Coronary artery (tissue), 2 donors: ENCODE measurements at regions not wholly inside any gene's neighbourhood (a gene's known extent, or its start where the extent isn't known, plus 50 kb on each side); places are given as distances from the start of the nearest gene placed in this dataset.
"Not testable (repeated sequence)": the region's sequence is repeated elsewhere in the genome, so short reads cannot be mapped to it uniquely, and the experiment has no call there.

Experiments
- DNase-seq: peaks from one replicate; pipeline ENCODE4 v3.0.0-alpha.2; 2017; ENCODE audit warnings: low spot score
- H3K27ac ChIP-seq, 2 donors: fragments of 200-600 bp; sonication (generic); one replicate each; pipeline ENCODE4 v1.5.1; 2016 to 2019
- H3K4me3 ChIP-seq: fragments of 200-600 bp; sonication (generic); 2 replicates; pipeline ENCODE4 v1.5.1; 2016; ENCODE audit warnings: mild to moderate bottlenecking, moderate library complexity
- CTCF ChIP-seq: fragments of 200-600 bp; sonication (generic); IDR thresholded peaks from one replicate; pipeline ENCODE4 v1.5.1; 2019; ENCODE audit warnings: antibody characterized with exemption

- DNase-seq: no peak
- TF ChIP-seq CTCF: no peak
- Histone ChIP-seq H3K4me3 (no peak overlapping the region), H3K27ac (peak overlapping the region in 1 of 2 donors; percentile 21)
Observed at GRCh38 chr6:144434308-144434990, 149.3 kb downstream of the UTRN start.

- no peak overlapping the region for H3K4me3 ChIP-seq
- no peak for TF ChIP-seq CTCF
- DNase-seq: no peak
- H3K27ac ChIP-seq: peak overlapping the region in 1 of 2 donors; percentile 13
Observed at GRCh38 chr6:144435602-144436426, 150.7 kb downstream of the UTRN start.

GRCh38 chr6:144437105-144437504 lies 152.0 kb downstream of the UTRN start:
- no peak overlapping the region for H3K27ac ChIP-seq

GRCh38 chr6:144438103-144438502 lies 153.0 kb downstream of the UTRN start:
- Histone ChIP-seq H3K4me3 (no peak overlapping the region), H3K27ac (no peak overlapping the region)
- no peak for DNase-seq
- TF ChIP-seq CTCF: no peak

More at GRCh38 chr6:144437105-144437504, 152.0 kb downstream of the UTRN start:
- no peak for DNase-seq
- TF ChIP-seq CTCF: no peak
- no peak overlapping the region for H3K4me3 ChIP-seq

- Histone ChIP-seq H3K4me3 (no peak overlapping the region), H3K27ac (no peak overlapping the region)
- no peak for DNase-seq
- TF ChIP-seq CTCF: no peak
Observed at GRCh38 chr6:144439016-144439415, 153.9 kb downstream of the UTRN start.

GRCh38 chr6:144441801-144442200 lies 156.7 kb downstream of the UTRN start:
- DNase-seq: not testable (repeated sequence)

GRCh38 chr6:144443157-144443556 lies 158.0 kb downstream of the UTRN start:
- TF ChIP-seq CTCF: no peak
- no peak overlapping the region for H3K4me3 ChIP-seq

More at GRCh38 chr6:144441801-144442200, 156.7 kb downstream of the UTRN start:
- not testable (repeated sequence) for H3K27ac ChIP-seq, H3K4me3 ChIP-seq

More at GRCh38 chr6:144443157-144443556, 158.0 kb downstream of the UTRN start:
- H3K27ac ChIP-seq: no peak overlapping the region
- DNase-seq: no peak
